T-helper 17 cell (primary cell): ENCODE measurements at regions not wholly inside any gene's neighbourhood (a gene's known extent, or its start where the extent isn't known, plus 50 kb on each side); places are given as distances from the start of the nearest gene placed in this dataset.

ENCODE experiments used
- ATAC-seq: fragments of 150-1000 bp; cut with Tn5 transposase; 2 replicates; pipeline ENCODE4 v1.10.0; 2021; ENCODE audit warnings: mild to moderate bottlenecking, moderate library complexity
- DNase-seq, 3 donors: peaks; one replicate each; pipeline versions ENCODE4 v3.0.0 to v3.0.0-alpha.2; 2020 to 2021
- H3K9me3 ChIP-seq: one replicate; pipeline ENCODE4 v1.7.0; 2013; ENCODE audit warnings: low read length, mild to moderate bottlenecking; ENCODE audit not compliant: control insufficient read depth, poor library complexity, severe bottlenecking
- H3K27ac Mint-ChIP-seq: one replicate; pipeline ENCODE4 v1.8.0; 2022; ENCODE audit warnings: mild to moderate bottlenecking, moderate library complexity, mixed read lengths
- H3K27me3 Mint-ChIP-seq: one replicate; pipeline ENCODE4 v1.8.0; 2022; ENCODE audit warnings: mixed read lengths
- H3K36me3 Mint-ChIP-seq: one replicate; pipeline ENCODE4 v1.8.0; 2022; ENCODE audit warnings: low read depth, mixed read lengths
- H3K4me1 Mint-ChIP-seq: one replicate; pipeline ENCODE4 v1.8.0; 2022; ENCODE audit warnings: mild to moderate bottlenecking, mixed read lengths
- H3K4me3 Mint-ChIP-seq: one replicate; pipeline ENCODE4 v1.8.0; 2022; ENCODE audit warnings: mild to moderate bottlenecking, moderate library complexity, mixed read lengths

DNA sequence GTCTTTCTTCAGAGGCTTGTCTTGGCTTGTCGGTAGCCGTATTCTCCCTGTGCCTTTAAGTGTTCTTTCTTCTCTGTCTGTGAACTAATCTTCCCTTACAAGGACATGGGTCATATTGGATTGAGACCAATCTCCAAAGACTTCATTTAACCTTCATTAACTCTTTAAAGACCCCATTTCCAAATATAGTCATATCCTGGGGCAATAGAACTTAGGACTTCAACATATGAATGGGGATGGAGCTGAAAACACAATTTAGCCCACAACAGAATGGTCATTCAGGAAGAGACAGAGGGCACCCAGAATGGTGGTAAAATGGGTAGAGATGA is 82.1 kb upstream of the TANK start:
- H3K36me3 Mint-ChIP-seq = no peaks in the 10 kb centered on the region
- H3K27ac Mint-ChIP-seq = peak overlapping the region; percentile 89
- DNase-seq = no peak
- no peaks in the 10 kb centered on the region for H3K9me3 ChIP-seq
- peak overlapping the region; percentile 81 for H3K4me3 Mint-ChIP-seq
- peaks cover 28% of the 10 kb centered on the region for H3K4me1 Mint-ChIP-seq
- no peak for ATAC-seq
- H3K27me3 Mint-ChIP-seq = no peaks in the 10 kb centered on the region

- ATAC-seq = no peak
- H3K9me3 ChIP-seq = no peaks in the 10 kb centered on the region
- no peak overlapping the region for H3K4me3 Mint-ChIP-seq
- H3K36me3 Mint-ChIP-seq = no peaks in the 10 kb centered on the region
- H3K27me3 Mint-ChIP-seq = no peaks in the 10 kb centered on the region
- peaks cover 20% of the 10 kb centered on the region for H3K4me1 Mint-ChIP-seq
- H3K27ac Mint-ChIP-seq = no peak overlapping the region
- no peak for DNase-seq
Measured at GRCh38 chr2:161085149-161085548, 75.1 kb upstream of the TANK start.

GRCh38 chr2:161088658-161089350 is 71.4 kb upstream of the TANK start:
- no peaks in the 10 kb centered on the region for H3K9me3 ChIP-seq
- DNase-seq (no peak), ATAC-seq (no peak)
- Mint-ChIP-seq H3K36me3 (no peaks in the 10 kb centered on the region), H3K27ac (no peak overlapping the region), H3K4me1 (peaks cover 28% of the 10 kb centered on the region), H3K4me3 (no peak overlapping the region), H3K27me3 (no peaks in the 10 kb centered on the region)

GRCh38 chr2:161090411-161090810 is 69.8 kb upstream of the TANK start:
- DNase-seq (peak in 1 of 3 donors; percentile 5), ATAC-seq (peak; percentile 86)
- peaks cover 31% of the 10 kb centered on the region for H3K4me1 Mint-ChIP-seq
- no peaks in the 10 kb centered on the region for H3K27me3 Mint-ChIP-seq
- H3K36me3 Mint-ChIP-seq = no peaks in the 10 kb centered on the region
- H3K27ac Mint-ChIP-seq = peak overlapping the region; percentile 74
- no peaks in the 10 kb centered on the region for H3K9me3 ChIP-seq
- peak overlapping the region; percentile 62 for H3K4me3 Mint-ChIP-seq

GRCh38 chr2:161095314-161095713 is 64.9 kb upstream of the TANK start:
- Mint-ChIP-seq H3K4me1 (peaks cover 17% of the 10 kb centered on the region), H3K27ac (peak overlapping the region; percentile 6), H3K36me3 (no peaks in the 10 kb centered on the region), H3K27me3 (no peaks in the 10 kb centered on the region), H3K4me3 (no peak overlapping the region)
- no peak for DNase-seq
- no peaks in the 10 kb centered on the region for H3K9me3 ChIP-seq
- ATAC-seq = no peak

DNA sequence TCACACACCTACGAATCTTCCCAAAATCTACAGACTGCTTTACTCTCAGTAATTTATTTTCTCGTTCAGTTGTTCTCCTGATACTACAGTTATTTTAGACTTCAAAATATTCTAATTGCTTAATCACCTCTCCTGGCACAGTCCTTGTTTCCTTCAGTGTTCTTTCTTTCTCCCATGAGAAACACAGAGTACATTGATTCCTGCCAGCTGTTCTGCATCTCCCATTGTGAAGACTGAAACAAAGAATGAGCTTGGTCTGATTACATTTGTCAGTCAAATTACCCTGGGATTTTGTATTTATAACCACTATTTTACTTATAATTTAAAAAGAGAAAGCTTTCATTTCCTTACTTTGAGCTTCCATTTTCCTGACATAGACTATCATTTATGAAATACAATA is 63.9 kb upstream of the TANK start:
- no peak for DNase-seq
- H3K27ac Mint-ChIP-seq = no peak overlapping the region
- ATAC-seq = no peak
- H3K4me3 Mint-ChIP-seq = no peak overlapping the region
- H3K4me1 Mint-ChIP-seq = peaks cover 9% of the 10 kb centered on the region
- no peaks in the 10 kb centered on the region for H3K9me3 ChIP-seq
- no peaks in the 10 kb centered on the region for H3K27me3 Mint-ChIP-seq
- H3K36me3 Mint-ChIP-seq = no peaks in the 10 kb centered on the region

DNA sequence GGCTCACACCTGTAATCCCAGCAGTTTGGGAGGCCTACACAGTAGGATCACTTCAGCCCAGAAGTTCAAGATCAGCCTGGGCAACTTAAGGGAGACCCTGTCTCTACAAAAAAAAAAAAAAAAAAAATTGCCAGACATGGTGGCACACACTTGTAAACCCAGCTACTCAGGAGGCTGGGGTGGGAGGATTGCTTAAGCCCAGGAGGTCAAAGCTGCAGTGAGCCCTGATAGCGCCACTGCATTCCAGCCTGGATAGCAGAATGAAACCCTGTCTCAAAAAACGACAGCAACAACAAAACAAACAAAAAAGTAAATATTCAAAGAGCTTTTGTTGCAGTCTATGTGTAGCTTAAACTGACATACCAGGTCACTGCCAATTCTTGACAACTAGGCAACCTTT is 63.1 kb upstream of the TANK start:
- H3K4me1 Mint-ChIP-seq = peaks cover 6% of the 10 kb centered on the region
- no peak overlapping the region for H3K4me3 Mint-ChIP-seq
- DNase-seq (no peak), ATAC-seq (no peak)
- no peak overlapping the region for H3K27ac Mint-ChIP-seq
- no peaks in the 10 kb centered on the region for H3K36me3 Mint-ChIP-seq
- peaks cover 4% of the 10 kb centered on the region for H3K27me3 Mint-ChIP-seq
- H3K9me3 ChIP-seq = no peaks in the 10 kb centered on the region

- DNase-seq (no peak), ATAC-seq (no peak)
- Mint-ChIP-seq H3K27me3 (peaks cover 9% of the 10 kb centered on the region), H3K4me1 (peaks cover 10% of the 10 kb centered on the region), H3K36me3 (no peaks in the 10 kb centered on the region), H3K27ac (no peak overlapping the region), H3K4me3 (no peak overlapping the region)
- H3K9me3 ChIP-seq = no peaks in the 10 kb centered on the region
Measured at GRCh38 chr2:161100211-161100895, 59.9 kb upstream of the TANK start.

GRCh38 chr2:161101406-161101805 is 58.8 kb upstream of the TANK start:
- DNase-seq (no peak), ATAC-seq (no peak)
- no peaks in the 10 kb centered on the region for H3K9me3 ChIP-seq
- peaks cover 9% of the 10 kb centered on the region for H3K27me3 Mint-ChIP-seq
- no peak overlapping the region for H3K27ac Mint-ChIP-seq
- no peak overlapping the region for H3K4me3 Mint-ChIP-seq
- no peaks in the 10 kb centered on the region for H3K36me3 Mint-ChIP-seq
- peaks cover 9% of the 10 kb centered on the region for H3K4me1 Mint-ChIP-seq

GRCh38 chr2:161102770-161103450 is 57.3 kb upstream of the TANK start:
- DNase-seq = no peak
- no peaks in the 10 kb centered on the region for H3K9me3 ChIP-seq
- H3K27ac Mint-ChIP-seq = no peak overlapping the region
- no peak overlapping the region for H3K4me3 Mint-ChIP-seq
- no peaks in the 10 kb centered on the region for H3K36me3 Mint-ChIP-seq
- no peak for ATAC-seq
- H3K4me1 Mint-ChIP-seq = peaks cover 9% of the 10 kb centered on the region
- H3K27me3 Mint-ChIP-seq = peaks cover 21% of the 10 kb centered on the region

DNA sequence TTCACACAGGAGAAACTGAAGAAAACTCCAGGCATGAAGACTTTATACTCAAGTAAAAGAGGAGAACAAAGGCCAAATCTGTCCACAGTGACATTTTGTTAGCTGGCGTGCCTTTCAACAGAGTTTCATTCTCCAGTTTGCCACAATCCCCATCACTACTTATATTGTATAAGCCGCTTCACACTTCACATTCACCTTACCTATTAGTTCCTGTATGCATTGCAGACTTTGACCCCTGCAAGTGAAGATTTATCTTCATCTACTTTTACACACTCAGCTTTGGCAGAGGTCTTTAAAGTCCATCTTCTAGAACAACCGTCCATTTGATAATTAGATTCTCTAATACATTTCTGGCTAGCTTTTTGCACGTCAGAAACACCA is 56.8 kb upstream of the TANK start:
- Mint-ChIP-seq H3K27ac (no peak overlapping the region), H3K4me1 (peaks cover 9% of the 10 kb centered on the region), H3K27me3 (peaks cover 21% of the 10 kb centered on the region), H3K4me3 (no peak overlapping the region), H3K36me3 (no peaks in the 10 kb centered on the region)
- H3K9me3 ChIP-seq = no peaks in the 10 kb centered on the region
- ATAC-seq (no peak), DNase-seq (no peak)

DNA sequence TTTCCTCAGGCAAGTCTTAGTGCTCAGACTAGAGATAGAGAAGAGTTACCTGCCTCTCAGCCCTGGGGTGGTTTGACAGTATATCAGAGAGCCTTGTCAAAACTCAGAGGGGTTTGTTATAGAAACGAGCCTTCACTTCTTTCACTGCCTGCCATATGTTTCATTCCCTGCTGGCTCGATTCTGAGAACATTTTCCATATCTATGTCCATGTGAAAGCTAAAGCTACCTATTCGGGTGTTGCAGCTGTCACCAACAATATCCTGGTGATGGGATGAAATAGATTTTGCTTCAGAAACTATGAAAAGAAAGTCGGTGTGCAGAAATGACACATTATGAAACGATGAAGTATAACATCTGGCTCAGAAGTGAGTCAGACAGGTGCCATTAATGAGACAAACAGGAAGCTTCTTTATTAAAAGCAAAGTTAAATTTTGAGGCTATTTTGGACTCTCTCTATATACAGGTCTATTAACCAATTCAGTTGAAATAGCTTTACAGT is 56.1 kb upstream of the TANK start:
- Mint-ChIP-seq H3K4me3 (peak overlapping the region; percentile 64), H3K27ac (peak overlapping the region; percentile 27), H3K36me3 (no peaks in the 10 kb centered on the region), H3K4me1 (peaks cover 9% of the 10 kb centered on the region), H3K27me3 (peaks cover 22% of the 10 kb centered on the region)
- ATAC-seq (no peak), DNase-seq (no peak)
- no peaks in the 10 kb centered on the region for H3K9me3 ChIP-seq

DNA sequence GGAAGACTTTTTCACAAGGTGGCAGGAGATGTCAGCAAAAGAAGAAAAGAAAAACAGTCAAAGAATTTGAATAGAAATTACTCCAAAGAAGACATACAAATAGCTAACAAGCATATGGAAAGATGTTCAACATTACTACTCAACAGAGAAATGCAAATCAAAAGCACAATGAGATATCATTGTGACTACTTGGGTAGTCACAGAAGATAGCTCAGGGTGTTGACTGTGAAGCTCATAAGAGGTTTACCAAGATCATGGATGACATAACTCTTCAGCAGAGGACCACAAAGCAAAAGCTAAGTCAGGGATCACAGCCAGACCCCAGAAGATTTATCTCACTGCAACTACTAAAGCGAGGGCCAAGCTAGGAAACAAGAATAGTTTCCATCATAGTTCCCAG is 53.0 kb upstream of the TANK start:
- Mint-ChIP-seq H3K4me3 (no peak overlapping the region), H3K27ac (no peak overlapping the region), H3K4me1 (peaks cover 9% of the 10 kb centered on the region), H3K36me3 (no peaks in the 10 kb centered on the region), H3K27me3 (peaks cover 25% of the 10 kb centered on the region)
- ATAC-seq (no peak), DNase-seq (no peak)
- H3K9me3 ChIP-seq = no peaks in the 10 kb centered on the region
